Calu3 (cell line): ENCODE measurements at regions not wholly inside any gene's neighbourhood (a gene's known extent, or its start where the extent isn't known, plus 50 kb on each side); places are given as distances from the start of the nearest gene placed in this dataset.

ENCODE experiments used
- BruUV-seq: library from RNA; stranded (reverse); fragments of 400-500 nt; replicated peaks from 2 replicates; lab custom pipeline; 2021; lab: Mats Ljungman, UMichigan
- CTCF ChIA-PET: fragments of 300-600 bp; sonication (Branson Sonifier 250); formaldehyde crosslinking; loops from one replicate; lab custom pipeline; 2022; ENCODE audit warnings: antibody characterized with exemption; lab: Charles Lee
- DNase-seq: peaks from one replicate; pipeline ENCODE4 v3.0.0; 2022
- H3K27ac Mint-ChIP-seq: one replicate; pipeline ENCODE4 v1.8.0; 2022; ENCODE audit warnings: mixed read lengths; ENCODE audit not compliant: unreplicated experiment
- H3K27me3 Mint-ChIP-seq: one replicate; pipeline ENCODE4 v1.8.0; 2022; ENCODE audit warnings: mixed read lengths; ENCODE audit not compliant: unreplicated experiment
- H3K36me3 Mint-ChIP-seq: one replicate; pipeline ENCODE4 v1.8.0; 2022; ENCODE audit warnings: mild to moderate bottlenecking, moderate library complexity, mixed read lengths; ENCODE audit not compliant: insufficient read depth, unreplicated experiment
- H3K4me1 Mint-ChIP-seq: one replicate; pipeline ENCODE4 v1.8.0; 2022; ENCODE audit warnings: mild to moderate bottlenecking, low read depth, mixed read lengths; ENCODE audit not compliant: unreplicated experiment
- H3K4me3 Mint-ChIP-seq: one replicate; pipeline ENCODE4 v1.8.0; 2022; ENCODE audit warnings: mild to moderate bottlenecking, low read depth, moderate library complexity, mixed read lengths; ENCODE audit not compliant: unreplicated experiment
- H3K9me3 Mint-ChIP-seq: one replicate; pipeline ENCODE4 v1.8.0; 2022; ENCODE audit warnings: low read depth, mixed read lengths; ENCODE audit not compliant: unreplicated experiment
- intact Hi-C: fragments of 100-400 bp; cut with micrococcal nuclease; formaldehyde crosslinking; loops from one replicate; pipeline ENCODE4 v1.10.0; 2022; ENCODE audit not compliant: unreplicated experiment
- TF ChIP-seq, protein P1 (sequence below): fragments of 200-600 bp; IDR thresholded peaks from one replicate; pipeline ENCODE4 v1.8.0; 2022; ENCODE audit warnings: antibody characterized with exemption; ENCODE audit not compliant: unreplicated experiment

DNA sequence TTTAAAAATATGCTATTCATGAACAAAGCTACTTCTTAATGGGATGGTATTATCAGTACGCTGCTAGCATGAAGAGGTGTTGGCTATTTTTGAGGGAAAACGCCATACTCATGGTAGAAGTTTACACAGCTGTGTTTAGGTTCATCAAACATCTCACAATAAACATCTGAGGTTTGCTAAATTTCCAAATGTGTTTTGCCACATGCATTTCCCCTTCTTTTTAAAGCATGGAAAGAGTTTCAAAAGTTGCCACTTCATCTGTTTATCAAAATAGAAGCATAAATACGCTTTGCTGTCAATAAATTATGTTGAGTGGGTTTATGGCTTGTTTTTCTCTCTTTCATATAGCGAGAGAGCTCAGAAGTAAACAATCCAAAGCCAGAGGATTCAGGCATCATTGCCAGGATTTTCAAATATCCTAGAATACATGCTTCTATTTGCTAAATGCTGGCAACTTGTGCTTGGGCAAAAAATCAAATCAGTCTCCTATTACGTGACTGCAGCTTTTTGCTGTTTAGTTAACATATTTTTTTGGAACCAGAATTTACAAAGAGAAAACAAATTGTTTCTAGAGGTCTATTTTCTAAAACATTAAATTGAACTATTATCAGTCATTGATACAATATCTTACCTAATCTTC lies 1919.9 kb upstream of the LRRTM1 start:
- DNase-seq: no peak
- TF ChIP-seq, protein P1, sequence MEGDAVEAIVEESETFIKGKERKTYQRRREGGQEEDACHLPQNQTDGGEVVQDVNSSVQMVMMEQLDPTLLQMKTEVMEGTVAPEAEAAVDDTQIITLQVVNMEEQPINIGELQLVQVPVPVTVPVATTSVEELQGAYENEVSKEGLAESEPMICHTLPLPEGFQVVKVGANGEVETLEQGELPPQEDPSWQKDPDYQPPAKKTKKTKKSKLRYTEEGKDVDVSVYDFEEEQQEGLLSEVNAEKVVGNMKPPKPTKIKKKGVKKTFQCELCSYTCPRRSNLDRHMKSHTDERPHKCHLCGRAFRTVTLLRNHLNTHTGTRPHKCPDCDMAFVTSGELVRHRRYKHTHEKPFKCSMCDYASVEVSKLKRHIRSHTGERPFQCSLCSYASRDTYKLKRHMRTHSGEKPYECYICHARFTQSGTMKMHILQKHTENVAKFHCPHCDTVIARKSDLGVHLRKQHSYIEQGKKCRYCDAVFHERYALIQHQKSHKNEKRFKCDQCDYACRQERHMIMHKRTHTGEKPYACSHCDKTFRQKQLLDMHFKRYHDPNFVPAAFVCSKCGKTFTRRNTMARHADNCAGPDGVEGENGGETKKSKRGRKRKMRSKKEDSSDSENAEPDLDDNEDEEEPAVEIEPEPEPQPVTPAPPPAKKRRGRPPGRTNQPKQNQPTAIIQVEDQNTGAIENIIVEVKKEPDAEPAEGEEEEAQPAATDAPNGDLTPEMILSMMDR: no peak
- no TSS peak for BruUV-seq
- no peaks in the 10 kb centered on the region for H3K27me3 Mint-ChIP-seq
- no peak overlapping the region for H3K4me3 Mint-ChIP-seq
- CTCF ChIA-PET: no interaction called here
- intact Hi-C loops: no loop called here
- no peaks in the 10 kb centered on the region for H3K36me3 Mint-ChIP-seq
- no peaks in the 10 kb centered on the region for H3K4me1 Mint-ChIP-seq
- H3K27ac Mint-ChIP-seq: no peak overlapping the region
- peaks cover 2% of the 10 kb centered on the region for H3K9me3 Mint-ChIP-seq

DNA sequence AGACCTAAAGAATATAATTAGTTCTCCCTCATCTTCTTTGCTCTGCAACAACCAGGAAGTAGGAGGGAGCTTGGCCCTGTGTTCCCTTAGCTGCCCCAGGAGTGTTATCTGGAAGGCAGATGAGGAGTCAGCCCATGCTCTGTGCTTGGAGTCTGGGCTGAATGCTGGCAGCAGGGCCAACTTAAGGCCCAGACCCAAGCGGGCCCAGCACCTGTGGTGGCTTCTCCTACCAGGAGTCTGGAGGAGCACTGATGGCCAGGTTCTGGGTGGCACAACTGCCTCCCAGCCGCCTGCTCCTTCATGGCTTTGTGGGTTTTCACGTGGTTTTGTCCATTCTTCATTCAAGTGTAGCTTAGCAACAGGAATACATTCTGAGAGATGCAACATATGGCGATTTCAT lies 1910.7 kb upstream of the LRRTM1 start:
- Mint-ChIP-seq H3K9me3 (peaks cover 3% of the 10 kb centered on the region), H3K27me3 (no peaks in the 10 kb centered on the region), H3K27ac (no peak overlapping the region), H3K4me1 (no peaks in the 10 kb centered on the region), H3K36me3 (no peaks in the 10 kb centered on the region), H3K4me3 (no peak overlapping the region)
- DNase-seq: no peak
- TF ChIP-seq, protein P1: no peak
- CTCF ChIA-PET: no interaction called here
- intact Hi-C loops: no loop called here
- BruUV-seq: no TSS peak

DNA sequence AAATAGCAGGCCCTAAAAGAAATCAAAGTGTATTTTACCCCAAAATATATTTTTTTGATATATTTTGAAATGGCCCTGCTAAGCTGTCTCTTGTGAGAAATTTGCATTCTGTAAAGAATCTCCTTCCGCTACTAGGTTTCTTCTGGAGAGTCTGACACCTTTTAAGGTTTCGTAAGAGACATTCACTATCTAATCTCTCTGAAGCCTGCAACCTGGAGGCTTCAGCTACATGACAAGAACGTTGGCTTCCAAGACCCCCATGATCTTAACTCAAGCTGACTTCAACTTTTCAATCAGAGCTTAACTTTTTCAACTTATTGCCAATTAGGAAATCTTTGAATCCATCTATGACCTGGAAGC lies 1894.9 kb upstream of the LRRTM1 start:
- DNase-seq: no peak
- TF ChIP-seq, protein P1: no peak
- no peaks in the 10 kb centered on the region for H3K36me3 Mint-ChIP-seq
- no peaks in the 10 kb centered on the region for H3K4me1 Mint-ChIP-seq
- peaks cover 16% of the 10 kb centered on the region for H3K9me3 Mint-ChIP-seq
- no peak overlapping the region for H3K4me3 Mint-ChIP-seq
- CTCF ChIA-PET: no interaction called here
- BruUV-seq: no TSS peak
- no peak overlapping the region for H3K27ac Mint-ChIP-seq
- H3K27me3 Mint-ChIP-seq: no peaks in the 10 kb centered on the region
- intact Hi-C loops: no loop called here

DNA sequence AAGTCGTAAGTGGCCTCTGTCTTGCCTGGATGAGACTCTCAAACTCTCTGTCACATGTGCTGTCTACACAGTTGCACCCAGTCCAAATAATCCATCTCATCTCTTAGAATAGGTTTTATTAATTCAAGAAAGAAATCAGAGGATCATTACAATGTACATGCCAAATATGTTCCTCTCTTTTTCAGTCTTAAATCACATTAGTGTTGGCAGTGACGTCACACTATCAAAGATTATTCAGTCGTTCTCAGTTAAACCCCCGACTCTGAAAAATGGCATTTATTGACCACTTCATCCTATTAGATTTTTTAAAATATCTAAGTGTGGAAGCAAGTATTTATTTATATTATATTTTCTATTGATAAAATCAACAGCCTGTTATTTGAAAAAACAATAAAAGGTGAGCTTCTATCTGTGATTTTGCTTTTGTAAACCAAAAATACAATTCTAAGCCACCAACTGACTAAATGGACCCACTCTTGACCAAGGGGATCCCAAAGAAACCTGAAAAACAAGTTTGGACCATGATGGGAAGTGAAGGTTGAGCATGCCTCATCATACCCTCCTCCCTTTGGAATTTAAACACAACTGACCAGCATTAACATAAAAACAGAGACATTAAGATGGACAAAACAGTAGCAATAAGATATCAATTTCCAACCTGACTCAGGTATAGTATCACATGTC lies 1894.4 kb upstream of the LRRTM1 start:
- Mint-ChIP-seq H3K9me3 (peaks cover 16% of the 10 kb centered on the region), H3K4me1 (no peaks in the 10 kb centered on the region), H3K36me3 (no peaks in the 10 kb centered on the region), H3K27me3 (no peaks in the 10 kb centered on the region), H3K27ac (no peak overlapping the region), H3K4me3 (no peak overlapping the region)
- intact Hi-C loops: no loop called here
- BruUV-seq: no TSS peak
- TF ChIP-seq, protein P1: no peak
- DNase-seq: no peak
- CTCF ChIA-PET: no interaction called here
